COLO829 (cell line): ENCODE measurements at regions not wholly inside any gene's neighbourhood (a gene's known extent, or its start where the extent isn't known, plus 50 kb on each side); places are given as distances from the start of the nearest gene placed in this dataset.
A peak's percentile ranks its signal among the peaks of the same experiment; 100 is the strongest.

Experiments used
- DNase-seq: peaks from one replicate; pipeline ENCODE4 v3.0.0; 2012; ENCODE audit warnings: low spot score

- DNase-seq: no peak
Measured at GRCh38 chr9:79215821-79216220, 355.9 kb upstream of the TLE4 start.

DNA sequence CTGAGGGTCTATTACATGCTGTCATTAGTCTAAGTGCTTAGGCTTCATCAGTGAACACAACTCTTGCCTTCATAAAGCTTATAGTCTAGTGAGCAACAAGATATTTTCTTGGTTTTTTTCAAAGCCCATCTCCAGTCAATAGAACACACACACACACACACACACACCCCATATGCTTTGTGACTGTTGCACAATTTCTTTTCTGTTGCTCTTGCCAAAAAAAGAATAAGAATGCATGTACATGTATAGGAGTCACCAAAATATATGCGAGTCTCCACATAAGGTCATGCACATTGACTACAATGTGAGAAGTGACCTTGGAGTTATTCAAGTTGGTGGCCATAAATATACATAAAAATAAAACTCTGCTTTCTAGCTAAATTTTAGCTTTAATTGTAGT, 351.5 kb upstream of the TLE4 start:
- no peak for DNase-seq

DNA sequence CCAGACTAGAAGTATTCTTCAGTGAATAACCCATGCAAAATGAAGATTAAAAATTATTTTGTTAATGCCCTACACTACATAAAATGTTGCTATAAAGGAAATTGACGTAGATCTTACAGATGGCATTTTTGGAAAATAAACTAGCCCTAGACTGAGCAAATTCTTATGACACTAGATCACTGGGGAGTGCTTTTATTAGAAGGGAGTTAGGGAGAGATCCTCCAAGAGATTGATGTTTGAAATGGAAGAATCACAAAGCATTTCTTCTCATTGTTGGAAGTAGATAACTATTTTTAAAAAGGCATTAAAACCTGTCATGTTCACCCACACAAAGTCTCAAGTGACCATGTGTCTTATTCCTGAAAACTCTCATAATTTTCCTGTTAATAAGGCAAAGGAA, 351.1 kb upstream of the TLE4 start:
- no peak for DNase-seq

DNA sequence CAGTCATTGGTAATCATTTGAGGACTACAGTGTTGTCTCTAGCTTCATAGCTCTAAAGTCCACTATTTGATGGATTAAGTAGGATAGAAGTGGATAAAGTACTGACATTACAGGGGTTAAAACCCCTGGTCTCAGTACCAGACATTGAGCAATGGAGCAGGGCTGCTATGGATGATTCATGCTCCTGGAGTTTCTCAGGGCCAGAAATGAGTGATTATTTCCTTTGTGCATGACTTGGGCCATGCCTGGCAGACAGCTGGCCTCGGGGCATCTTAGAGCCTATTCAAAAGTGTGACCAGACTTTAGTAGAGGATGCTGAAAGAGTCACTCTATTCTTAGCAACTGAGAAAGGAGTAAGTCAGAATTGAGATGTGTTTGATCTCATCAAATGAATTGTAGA, 350.7 kb upstream of the TLE4 start:
- DNase-seq: peak; percentile 83

DNA sequence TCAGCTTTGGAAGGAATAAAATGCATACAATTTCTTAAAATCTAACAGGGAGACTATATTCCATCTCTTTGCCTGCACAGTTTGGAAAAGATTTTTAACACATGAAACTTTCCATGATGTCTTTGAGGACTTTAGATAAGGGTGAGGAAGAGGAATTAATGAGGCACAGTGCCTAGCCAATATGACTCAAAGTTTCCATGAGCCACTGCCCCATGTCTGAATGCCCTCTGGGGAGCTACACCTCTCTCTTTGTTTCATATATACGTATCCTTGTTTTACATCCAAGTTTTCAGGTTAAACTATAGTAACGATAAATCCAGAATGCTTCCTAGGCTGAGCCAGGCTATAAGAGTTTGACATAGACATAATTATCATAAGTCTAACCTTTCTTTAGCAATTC, 349.3 kb upstream of the TLE4 start:
- no peak for DNase-seq

- peak; percentile 23 for DNase-seq
Measured at GRCh38 chr9:79224672-79225433, 346.9 kb upstream of the TLE4 start.

- DNase-seq: peak; percentile 65
Measured at GRCh38 chr9:79233542-79233941, 338.2 kb upstream of the TLE4 start.

DNA sequence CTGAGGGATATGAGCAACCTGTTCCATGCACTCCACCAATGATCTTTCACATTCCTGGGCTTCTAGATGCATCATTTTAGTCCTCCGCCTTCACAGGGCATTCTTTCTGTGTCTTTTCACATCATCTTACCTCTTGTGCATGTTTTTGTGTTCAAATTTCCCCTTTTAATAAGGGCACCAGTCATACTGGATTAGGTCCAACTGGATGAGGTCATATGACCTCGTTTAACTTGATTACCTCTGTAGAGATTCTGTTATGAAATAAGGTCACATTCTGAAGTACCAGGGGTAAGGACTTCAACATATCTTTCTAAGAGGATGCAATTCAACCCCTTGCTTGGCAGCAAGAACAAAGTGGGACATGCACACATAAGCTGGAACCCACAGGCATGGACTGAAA, 335.3 kb upstream of the TLE4 start:
- DNase-seq: no peak

- DNase-seq: no peak
Measured at GRCh38 chr9:79237861-79238260, 333.9 kb upstream of the TLE4 start.

DNA sequence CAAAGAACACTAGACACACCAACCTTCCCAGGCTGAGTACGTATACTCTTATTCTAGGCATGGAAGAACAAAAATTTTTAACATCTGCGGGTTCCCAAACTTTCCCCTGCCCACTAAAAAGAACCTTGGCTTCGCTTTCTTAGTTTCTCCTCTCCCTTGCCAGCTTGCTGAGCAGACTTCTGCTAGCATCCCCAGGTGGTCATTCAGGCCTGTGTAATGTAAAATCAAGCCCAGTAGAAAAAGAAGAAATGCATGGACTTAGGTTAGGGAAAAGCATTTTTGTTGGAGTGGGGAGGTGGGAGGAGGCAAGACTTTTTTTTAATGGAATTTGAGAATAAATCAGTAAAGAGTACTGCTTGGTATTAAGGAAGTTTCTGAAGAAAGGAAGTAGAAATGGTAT, 331.0 kb upstream of the TLE4 start:
- DNase-seq: no peak

DNA sequence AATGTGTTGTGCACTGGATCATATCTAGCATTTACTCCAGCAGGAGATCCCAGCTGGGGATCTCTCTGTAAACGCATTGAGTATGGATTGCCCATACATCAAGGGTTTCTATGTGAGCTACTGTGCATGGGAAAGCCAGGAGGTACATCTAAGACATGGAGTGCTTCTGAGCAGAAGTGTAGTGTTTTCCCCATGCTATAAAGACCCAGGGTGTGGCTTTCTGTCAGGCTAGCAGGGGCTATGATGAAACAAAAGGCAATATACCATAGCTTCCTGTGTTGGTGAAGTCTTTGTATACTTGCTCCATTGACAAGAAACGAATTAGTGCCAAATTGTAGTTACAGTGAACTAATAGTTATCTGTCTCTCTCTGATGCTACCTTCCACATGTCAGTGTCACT, 329.3 kb upstream of the TLE4 start:
- no peak for DNase-seq

GRCh38 chr9:79246170-79246569, 325.6 kb upstream of the TLE4 start:
- no peak for DNase-seq

DNA sequence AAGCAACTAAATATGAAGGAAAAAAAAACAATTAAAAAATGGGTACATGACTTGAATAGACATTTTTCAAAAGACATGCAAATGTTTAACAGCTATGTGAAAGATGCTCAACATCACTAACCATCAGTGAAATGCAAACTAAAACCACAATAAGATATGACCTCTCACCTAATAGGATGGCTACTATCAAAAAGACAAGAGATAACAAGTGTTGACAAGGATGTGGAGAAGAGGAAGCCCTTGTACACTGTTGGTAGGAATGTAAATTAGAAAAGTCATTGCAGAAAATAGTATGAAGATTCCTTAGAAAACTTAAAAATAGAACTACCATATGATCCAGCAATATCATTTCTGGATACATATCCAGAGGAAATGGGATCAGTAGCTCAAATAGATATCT, 324.7 kb upstream of the TLE4 start:
- DNase-seq: no peak

DNA sequence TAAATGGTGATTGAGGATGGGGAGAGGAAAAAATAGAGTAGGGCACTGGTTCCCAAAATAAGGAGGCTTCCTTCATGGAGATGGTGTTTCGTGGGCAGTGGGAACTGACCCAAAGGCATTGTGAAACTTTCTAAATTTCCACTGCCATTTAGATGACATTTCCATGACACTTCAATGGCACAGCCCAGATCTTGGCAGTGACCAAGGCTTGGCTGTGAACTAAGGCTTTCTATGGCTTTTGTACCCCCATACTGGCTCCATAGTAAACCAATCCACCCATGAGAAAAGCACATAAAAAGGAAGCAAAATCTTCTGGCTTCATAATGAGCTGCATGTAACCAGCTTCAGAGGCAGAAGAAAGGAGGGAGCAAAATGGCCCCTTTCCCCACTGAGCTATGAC, 321.0 kb upstream of the TLE4 start:
- no peak for DNase-seq

DNA sequence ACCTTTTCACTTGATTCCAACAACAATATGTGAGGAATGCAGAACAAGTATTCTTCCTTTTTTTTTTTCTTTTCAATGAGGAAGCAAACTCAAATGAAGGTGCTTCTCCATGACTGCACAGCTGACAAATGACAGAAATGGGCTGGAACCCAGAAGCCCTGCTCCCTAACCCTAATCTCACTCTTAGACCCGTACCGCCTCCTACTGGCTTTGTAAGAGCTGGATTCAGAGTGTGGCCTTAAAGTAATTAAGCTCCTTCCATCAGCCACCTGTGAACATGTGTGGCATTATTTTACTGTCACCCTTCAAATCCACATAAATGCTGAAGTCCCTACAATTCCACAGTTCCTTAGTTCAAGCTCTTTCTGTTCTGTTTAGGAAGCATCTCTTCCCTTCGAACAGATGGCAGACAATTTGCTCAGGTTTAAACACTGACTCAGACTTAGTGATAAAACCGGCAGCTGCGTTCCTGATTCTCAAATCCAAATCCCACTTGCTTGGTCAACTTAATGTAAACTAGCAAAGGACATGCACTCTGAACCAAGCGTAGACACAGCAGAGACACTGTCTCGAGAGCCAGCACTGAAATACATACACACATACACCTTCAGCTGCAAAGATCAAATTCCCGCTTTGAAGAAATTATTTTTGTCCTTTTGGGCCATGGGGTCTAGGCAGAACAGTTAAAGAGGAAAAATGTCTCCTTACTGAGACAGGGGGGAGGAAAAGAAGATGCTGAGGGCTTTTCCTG, 316.7 kb upstream of the TLE4 start:
- no peak for DNase-seq

GRCh38 chr9:79255651-79256260, 316.0 kb upstream of the TLE4 start:
- no peak for DNase-seq

DNA sequence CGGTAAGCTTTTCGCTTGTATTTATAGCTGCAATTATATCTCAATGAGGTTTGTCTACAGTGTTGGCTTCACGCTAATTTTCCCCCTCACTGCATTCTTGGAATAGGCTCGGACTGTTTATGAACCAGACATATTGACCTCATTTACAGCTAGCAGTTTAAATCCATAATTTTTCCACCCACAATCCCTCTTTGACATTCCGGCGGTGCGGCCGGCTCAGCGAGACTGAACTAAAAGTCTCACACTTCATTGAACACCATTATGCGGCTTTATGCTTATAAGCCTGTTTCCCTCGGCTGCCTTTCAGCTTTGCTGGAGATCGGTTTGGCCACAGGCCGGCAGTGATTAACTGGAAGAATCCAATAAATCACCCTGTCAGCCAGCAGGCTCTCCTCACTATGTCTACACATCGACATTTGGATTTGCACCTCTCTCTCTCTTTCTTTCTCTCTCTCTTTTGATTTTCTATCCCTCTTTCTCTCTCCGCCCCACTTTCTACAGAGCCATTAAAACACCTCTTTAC, 315.0 kb upstream of the TLE4 start:
- DNase-seq: no peak

GRCh38 chr9:79257228-79257781, 314.5 kb upstream of the TLE4 start:
- no peak for DNase-seq

DNA sequence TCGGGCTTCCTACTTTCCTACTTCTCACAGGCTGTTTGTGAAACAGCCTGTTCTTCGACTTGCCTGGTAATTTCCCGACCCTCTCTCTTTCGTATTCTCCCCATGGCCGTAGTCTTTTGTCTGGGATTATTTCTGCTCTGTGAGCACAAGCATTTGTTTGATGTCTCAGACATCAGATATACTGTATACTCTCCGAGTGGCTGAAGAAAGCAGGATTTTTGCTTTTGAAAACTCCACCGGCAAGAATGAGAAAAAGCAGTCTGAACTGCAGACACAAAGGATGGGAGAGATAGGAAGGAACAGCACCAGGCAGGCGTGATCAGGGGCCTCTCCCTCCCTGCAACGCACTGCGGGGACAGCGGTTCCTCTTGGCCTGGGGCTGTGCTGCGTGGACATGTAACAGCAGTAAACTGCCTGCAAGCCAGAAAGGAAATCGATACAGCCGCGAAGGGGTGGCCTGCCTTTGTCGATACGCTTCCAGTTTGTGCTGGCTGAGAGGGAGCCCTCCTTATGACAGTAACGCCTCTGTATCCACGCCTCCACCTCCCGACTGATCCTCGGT, 313.9 kb upstream of the TLE4 start:
- no peak for DNase-seq

- DNase-seq: no peak
Measured at GRCh38 chr9:79259858-79260257, 311.9 kb upstream of the TLE4 start.

GRCh38 chr9:79263628-79264027, 308.1 kb upstream of the TLE4 start:
- DNase-seq: no peak

DNA sequence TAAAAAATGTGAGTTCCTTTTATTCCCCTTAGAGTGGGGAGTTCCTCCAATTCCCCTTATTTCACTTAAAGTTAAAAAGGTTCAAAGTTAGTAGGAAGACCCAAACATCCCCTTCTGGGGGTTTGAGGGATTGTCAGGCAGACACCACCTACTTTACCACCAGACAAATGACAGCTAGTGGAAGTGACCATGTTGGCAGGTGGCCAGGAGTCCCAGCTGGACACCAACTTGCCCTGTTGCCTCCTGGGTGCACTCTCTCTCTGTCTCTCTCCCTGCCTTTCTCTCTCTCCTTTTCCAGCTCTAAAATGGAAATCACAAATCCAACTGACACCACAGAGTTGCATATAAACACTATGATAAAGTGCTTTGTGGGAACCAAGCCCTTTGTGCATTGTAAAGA, 307.7 kb upstream of the TLE4 start:
- DNase-seq: no peak
